OCI-LY3 (cell line): ENCODE measurements at regions not wholly inside any gene's neighbourhood (a gene's known extent, or its start where the extent isn't known, plus 50 kb on each side); places are given as distances from the start of the nearest gene placed in this dataset.

Experiments
- CTCF ChIP-seq: fragments of 200-600, 300-600 bp; sonication (generic); IDR thresholded peaks from 2 replicates; pipeline ENCODE4 v1.5.1; 2014; ENCODE audit warnings: antibody characterized with exemption, low read length, low read depth
- EZH2phosphoT487 ChIP-seq: fragments of 200-600 bp; shearing (Covaris generic); IDR thresholded peaks from 2 replicates; pipeline ENCODE4 v1.6.1; 2018; ENCODE audit warnings: antibody characterized with exemption, mixed run types, low read depth

DNA sequence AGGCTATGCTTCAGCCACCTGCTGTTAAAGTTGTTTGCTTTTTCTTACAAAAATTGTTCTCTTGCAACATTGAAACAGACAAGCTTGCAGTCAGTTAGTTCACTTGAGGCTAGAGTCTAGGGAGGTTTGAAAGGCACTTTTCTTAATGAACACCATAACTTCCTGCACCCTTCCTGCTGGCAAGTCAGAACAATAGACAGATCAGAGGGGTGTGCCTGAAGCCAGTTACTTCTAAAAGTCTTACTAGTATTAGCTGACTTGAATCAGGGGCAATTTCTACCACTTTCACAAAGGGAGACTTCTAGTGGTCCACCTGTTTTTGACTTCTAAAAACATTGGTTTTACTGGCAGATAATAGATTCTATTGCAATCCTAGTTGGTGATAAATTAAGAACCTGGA lies 367.4 kb upstream of the CDH20 start:
- TF ChIP-seq CTCF (no peak), EZH2phosphoT487 (no peak)
